ENCODE measurements at regions not wholly inside any gene's neighbourhood (a gene's known extent, or its start where the extent isn't known, plus 50 kb on each side); places are given as distances from the start of the nearest gene placed in this dataset.
"Not testable (repeated sequence)": the region's sequence is repeated elsewhere in the genome, so short reads cannot be mapped to it uniquely, and the experiment has no call there.

- no peak for DNase-seq (ENCODE audit: low spot score)
- CTCF ChIA-PET = no interaction called here
- H3K36me3 Mint-ChIP-seq = peaks cover 76% of the 10 kb centered on the region
- no peak overlapping the region for H3K27ac Mint-ChIP-seq
- H3K27me3 Mint-ChIP-seq (ENCODE audit: low read depth) = peaks cover 14% of the 10 kb centered on the region
- POLR2A ChIA-PET = no interaction called here
- no peak for ATAC-seq
- TF ChIP-seq SOX15 (CRISPR knock-in tag; IDR thresholded peaks at IDR 0.05) (no peak), ELF4 (CRISPR knock-in tag; IDR thresholded peaks at IDR 0.05; ENCODE audit: low read depth) (no peak), ZNF121 (CRISPR knock-in tag; IDR thresholded peaks at IDR 0.05) (no peak), TEAD4 (CRISPR knock-in tag; IDR thresholded peaks at IDR 0.05) (no peak), HMGXB4 (CRISPR knock-in tag; IDR thresholded peaks at IDR 0.05) (no peak), CREB1 (CRISPR knock-in tag; IDR thresholded peaks at IDR 0.05) (no peak), ZNF423 (CRISPR knock-in tag; IDR thresholded peaks at IDR 0.05) (no peak), KAT7 (CRISPR knock-in tag; IDR thresholded peaks at IDR 0.05; ENCODE audit: borderline replicate concordance) (no peak), ZNF396 (CRISPR knock-in tag; IDR thresholded peaks at IDR 0.05; ENCODE audit: borderline replicate concordance) (no peak), NFE2L1 (CRISPR knock-in tag; IDR thresholded peaks at IDR 0.05) (no peak), TP53 (CRISPR knock-in tag; IDR thresholded peaks at IDR 0.05) (no peak), IRF2 (CRISPR knock-in tag; IDR thresholded peaks at IDR 0.05; ENCODE audit: borderline replicate concordance, low read depth) (no peak), HMGA2 (CRISPR knock-in tag; IDR thresholded peaks at IDR 0.05) (no peak), GRHL2 (CRISPR knock-in tag; IDR thresholded peaks at IDR 0.05; ENCODE audit: insufficient replicate concordance, severe bottlenecking) (no peak), NR3C1 (CRISPR knock-in tag; conservative IDR thresholded peaks at IDR 0.05; ENCODE audit: low read depth) (no peak), ZNF416 (CRISPR knock-in tag; IDR thresholded peaks at IDR 0.05) (no peak), PREB (CRISPR knock-in tag; IDR thresholded peaks at IDR 0.05; ENCODE audit: borderline replicate concordance) (no peak), TCF7 (CRISPR knock-in tag; IDR thresholded peaks at IDR 0.05; ENCODE audit: low read depth) (no peak)
- peaks cover 74% of the 10 kb centered on the region for H3K9me3 Mint-ChIP-seq
- no peaks in the 10 kb centered on the region for H3K4me1 Mint-ChIP-seq
- no peak overlapping the region for H3K4me3 Mint-ChIP-seq
These were observed 494.4 kb downstream of the SOX11 start for GRCh38 chr2:6186332-6187151.

- DNase-seq (ENCODE audit: low spot score) = no peak
- Mint-ChIP-seq H3K27me3 (ENCODE audit: low read depth) (peaks cover 6% of the 10 kb centered on the region; the same call in 1 of the 2 replicates), H3K4me3 (no peak overlapping the region), H3K36me3 (peaks cover 68% of the 10 kb centered on the region), H3K27ac (no peak overlapping the region), H3K4me1 (no peaks in the 10 kb centered on the region), H3K9me3 (peaks cover 76% of the 10 kb centered on the region)
- CTCF ChIA-PET = no interaction called here
- POLR2A ChIA-PET = no interaction called here
- no peak for TF ChIP-seq ZNF423 (CRISPR knock-in tag; IDR thresholded peaks at IDR 0.05)
- no peak for TF ChIP-seq ZNF425 (CRISPR knock-in tag; conservative IDR thresholded peaks at IDR 0.05)
- TF ChIP-seq TCF7 (CRISPR knock-in tag; IDR thresholded peaks at IDR 0.05; ENCODE audit: low read depth) = no peak
- TF ChIP-seq USF1 (CRISPR knock-in tag; IDR thresholded peaks at IDR 0.05) = no peak
- TF ChIP-seq HMGA2 (CRISPR knock-in tag; IDR thresholded peaks at IDR 0.05) = no peak
- no peak for TF ChIP-seq ZSCAN18 (CRISPR knock-in tag; IDR thresholded peaks at IDR 0.05)
- no peak for TF ChIP-seq RELA (CRISPR knock-in tag; IDR thresholded peaks at IDR 0.05; ENCODE audit: borderline replicate concordance)
- no peak for TF ChIP-seq FOXP1 (CRISPR knock-in tag; IDR thresholded peaks at IDR 0.05; ENCODE audit: borderline replicate concordance)
- TF ChIP-seq MYBL2 (CRISPR knock-in tag; IDR thresholded peaks at IDR 0.05) = no peak
- ATAC-seq = no peak
These were observed 504.3 kb downstream of the SOX11 start for GRCh38 chr2:6196449-6196848.

- H3K36me3 Mint-ChIP-seq = peaks cover 75% of the 10 kb centered on the region
- peaks cover 76% of the 10 kb centered on the region for H3K9me3 Mint-ChIP-seq
- CTCF ChIA-PET; H3K4me3 Mint-ChIP-seq; ATAC-seq; H3K4me1 Mint-ChIP-seq; POLR2A ChIA-PET; DNase-seq (ENCODE audit: low spot score); H3K27me3 Mint-ChIP-seq (ENCODE audit: low read depth); H3K27ac Mint-ChIP-seq: not testable (repeated sequence)
These were observed 506.3 kb downstream of the SOX11 start for GRCh38 chr2:6198370-6198919.

Measured in WTC11 (cell line).